Astrocyte of the spinal cord (primary cell): ENCODE measurements at regions not wholly inside any gene's neighbourhood (a gene's known extent, or its start where the extent isn't known, plus 50 kb on each side); places are given as distances from the start of the nearest gene placed in this dataset.

ENCODE experiments used
- DNase-seq: peaks from one replicate; pipeline ENCODE4 v3.0.0; 2011; ENCODE audit warnings: low read depth, low spot score
- H3K4me3 ChIP-seq: 2 replicates; pipeline ENCODE4 v1.5.1; 2011; ENCODE audit warnings: low read depth, mild to moderate bottlenecking, low read length, moderate library complexity
- CTCF ChIP-seq: IDR thresholded peaks from 2 replicates; pipeline ENCODE4 v1.5.1; 2012; ENCODE audit warnings: low read depth, mild to moderate bottlenecking, low read length, inconsistent platforms
- in situ Hi-C: cut with HindIII; loops from 2 replicates; pipeline ENCODE4 v1.10.0; 2017; ENCODE audit warnings: low sequenced_read_pairs

- no peak overlapping the region for H3K4me3 ChIP-seq
- DNase-seq = no peak
- in situ Hi-C loops = no loop called here
- no peak for TF ChIP-seq CTCF
Observed at GRCh38 chr13:70483599-70484276, 375.5 kb upstream of the KLHL1 start.

GRCh38 chr13:70473907-70474306 is 365.7 kb upstream of the KLHL1 start:
- in situ Hi-C loops = no loop called here

GRCh38 chr13:70469077-70469476 is 360.8 kb upstream of the KLHL1 start:
- in situ Hi-C loops = no loop called here
- TF ChIP-seq CTCF = no peak
- no peak overlapping the region for H3K4me3 ChIP-seq
- no peak for DNase-seq

More at GRCh38 chr13:70473907-70474306, 365.7 kb upstream of the KLHL1 start:
- TF ChIP-seq CTCF = no peak
- H3K4me3 ChIP-seq = no peak overlapping the region
- DNase-seq = no peak

- in situ Hi-C loops = no loop called here
Observed at GRCh38 chr13:70457474-70457873, 349.2 kb upstream of the KLHL1 start.

GRCh38 chr13:70448820-70449219 is 340.6 kb upstream of the KLHL1 start:
- in situ Hi-C loops = no loop called here
- DNase-seq = no peak
- no peak for TF ChIP-seq CTCF
- no peak overlapping the region for H3K4me3 ChIP-seq

More at GRCh38 chr13:70457474-70457873, 349.2 kb upstream of the KLHL1 start:
- no peak for TF ChIP-seq CTCF
- no peak overlapping the region for H3K4me3 ChIP-seq
- no peak for DNase-seq

GRCh38 chr13:70432276-70432805 is 324.1 kb upstream of the KLHL1 start:
- in situ Hi-C loops = no loop called here
- H3K4me3 ChIP-seq = no peak overlapping the region
- TF ChIP-seq CTCF = no peak
- DNase-seq = no peak
